IgD-negative memory B cell (primary cell): ENCODE measurements at regions not wholly inside any gene's neighbourhood (a gene's known extent, or its start where the extent isn't known, plus 50 kb on each side); places are given as distances from the start of the nearest gene placed in this dataset.

Experiments used
- H3K27ac Mint-ChIP-seq, 3 donors: one replicate each; pipeline ENCODE4 v1.8.0; 2020 to 2022; ENCODE audit warnings: mild to moderate bottlenecking in 3 of 3, mixed read lengths in 3 of 3, moderate library complexity in 1 of 3
- H3K27me3 Mint-ChIP-seq: one replicate; pipeline ENCODE4 v1.8.0; 2021; ENCODE audit warnings: mixed read lengths
- H3K36me3 Mint-ChIP-seq: one replicate; pipeline ENCODE4 v1.8.0; 2020; ENCODE audit warnings: mild to moderate bottlenecking, mixed read lengths
- H3K4me1 Mint-ChIP-seq, 3 donors: one replicate each; pipeline ENCODE4 v1.8.0; 2020 to 2022; ENCODE audit warnings: mixed read lengths in 3 of 3, mild to moderate bottlenecking in 1 of 3
- H3K4me3 Mint-ChIP-seq, 4 donors: one replicate each; pipeline ENCODE4 v1.8.0; 2020 to 2022; ENCODE audit warnings: mild to moderate bottlenecking in 4 of 4, mixed read lengths in 4 of 4, moderate library complexity in 3 of 4
- H3K9me3 Mint-ChIP-seq, 3 donors: one replicate each; pipeline ENCODE4 v1.8.0; 2020 to 2021; ENCODE audit warnings: mixed read lengths in 3 of 3, mild to moderate bottlenecking in 1 of 3

GRCh38 chr3:159209459-159209858 lies 407.6 kb downstream of the MFSD1 start:
- no peaks in the 10 kb centered on the region for H3K36me3 Mint-ChIP-seq
- no peaks in the 10 kb centered on the region for H3K4me1 Mint-ChIP-seq
- no peak overlapping the region for H3K27ac Mint-ChIP-seq
- no peak overlapping the region for H3K4me3 Mint-ChIP-seq
- peaks cover 5% of the 10 kb centered on the region for H3K27me3 Mint-ChIP-seq
- peaks cover 0 to 11% (median 2%) of the 10 kb centered on the region in 3 donors for H3K9me3 Mint-ChIP-seq

DNA sequence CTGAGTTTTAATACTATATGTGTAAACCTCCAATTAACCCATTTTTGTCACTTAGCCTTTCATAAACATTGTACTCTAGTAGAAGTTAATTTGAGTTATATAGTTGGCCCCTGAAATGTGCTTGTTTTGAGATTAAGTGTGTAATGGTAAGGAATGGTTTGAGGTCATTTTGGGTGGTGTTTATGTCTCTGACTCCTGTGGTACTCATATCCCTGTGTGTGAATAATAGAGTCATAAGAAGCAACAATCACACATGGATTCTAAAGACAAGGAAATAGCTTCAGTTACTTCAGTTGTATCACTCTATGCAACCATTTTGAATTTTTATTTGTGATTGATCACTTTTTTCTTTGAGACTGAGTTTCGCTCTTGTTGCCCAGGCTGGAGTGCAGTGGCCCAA lies 408.5 kb downstream of the MFSD1 start:
- H3K27ac Mint-ChIP-seq: no peak overlapping the region
- no peaks in the 10 kb centered on the region for H3K4me1 Mint-ChIP-seq
- peaks cover 0 to 11% (median 3%) of the 10 kb centered on the region in 3 donors for H3K9me3 Mint-ChIP-seq
- peaks cover 5% of the 10 kb centered on the region for H3K27me3 Mint-ChIP-seq
- H3K4me3 Mint-ChIP-seq: no peak overlapping the region
- H3K36me3 Mint-ChIP-seq: no peaks in the 10 kb centered on the region

GRCh38 chr3:159216311-159216710 lies 414.5 kb downstream of the MFSD1 start:
- Mint-ChIP-seq H3K27ac (no peak overlapping the region), H3K36me3 (no peaks in the 10 kb centered on the region), H3K27me3 (peaks cover 6% of the 10 kb centered on the region), H3K9me3 (peaks cover 0 to 2% (median 0%) of the 10 kb centered on the region in 3 donors), H3K4me1 (peaks cover 0 to 2% (median 0%) of the 10 kb centered on the region in 3 donors), H3K4me3 (no peak overlapping the region)

DNA sequence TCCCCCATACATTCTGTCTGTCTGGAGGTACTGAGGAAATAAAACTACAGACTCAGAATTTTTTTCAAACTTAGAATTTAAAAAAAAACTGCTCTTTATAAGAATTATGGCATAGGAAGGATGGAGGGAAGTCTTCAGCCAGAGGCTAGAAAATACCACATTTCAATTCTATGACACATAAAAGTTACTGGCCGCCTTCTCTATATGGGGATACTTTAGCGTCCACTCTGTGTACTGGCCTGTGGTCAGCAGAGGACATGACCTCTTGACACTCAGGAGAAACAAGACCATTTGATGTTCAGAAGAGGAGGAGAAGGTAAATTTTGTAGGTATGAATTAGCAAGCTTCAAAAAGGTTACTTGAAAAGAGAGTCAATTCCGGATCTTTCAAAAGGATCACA lies 417.4 kb downstream of the MFSD1 start:
- Mint-ChIP-seq H3K36me3 (no peaks in the 10 kb centered on the region), H3K27me3 (peaks cover 6% of the 10 kb centered on the region), H3K27ac (no peak overlapping the region), H3K4me3 (no peak overlapping the region), H3K9me3 (peaks cover 0 to 2% (median 0%) of the 10 kb centered on the region in 3 donors), H3K4me1 (peaks cover 0 to 2% (median 0%) of the 10 kb centered on the region in 3 donors)

GRCh38 chr3:159221335-159221734 lies 419.5 kb downstream of the MFSD1 start:
- Mint-ChIP-seq H3K4me1 (peaks cover 0 to 2% (median 0%) of the 10 kb centered on the region in 3 donors), H3K27ac (no peak overlapping the region), H3K4me3 (no peak overlapping the region), H3K9me3 (no peaks in the 10 kb centered on the region), H3K27me3 (peaks cover 6% of the 10 kb centered on the region), H3K36me3 (no peaks in the 10 kb centered on the region)

DNA sequence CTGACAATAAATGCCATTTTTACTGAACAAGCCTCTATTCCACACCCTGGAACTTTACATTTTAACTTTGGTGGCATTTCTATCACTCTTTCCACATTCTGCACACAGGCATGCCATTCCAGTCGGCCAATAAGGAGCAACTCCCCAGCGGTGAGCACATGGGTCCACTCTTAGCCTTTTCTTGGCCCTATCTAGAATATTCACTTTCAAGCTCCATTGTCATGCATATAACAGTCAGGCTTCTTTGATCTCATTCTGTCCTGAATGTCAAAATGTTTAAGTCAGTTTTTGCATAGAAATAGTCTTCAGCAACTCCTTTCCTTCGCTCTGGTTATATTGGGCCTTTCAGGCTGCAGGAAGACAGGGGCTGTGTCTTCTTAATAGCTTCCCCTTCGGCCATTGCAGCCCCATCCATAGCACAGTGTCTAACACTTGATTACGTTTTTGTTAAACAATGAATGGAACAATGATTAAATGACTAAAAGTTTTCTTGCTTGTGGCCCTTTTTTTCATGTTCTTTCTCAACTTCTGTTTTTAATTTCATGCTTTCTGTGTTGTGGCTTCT lies 427.3 kb downstream of the MFSD1 start:
- H3K27ac Mint-ChIP-seq: no peak overlapping the region

DNA sequence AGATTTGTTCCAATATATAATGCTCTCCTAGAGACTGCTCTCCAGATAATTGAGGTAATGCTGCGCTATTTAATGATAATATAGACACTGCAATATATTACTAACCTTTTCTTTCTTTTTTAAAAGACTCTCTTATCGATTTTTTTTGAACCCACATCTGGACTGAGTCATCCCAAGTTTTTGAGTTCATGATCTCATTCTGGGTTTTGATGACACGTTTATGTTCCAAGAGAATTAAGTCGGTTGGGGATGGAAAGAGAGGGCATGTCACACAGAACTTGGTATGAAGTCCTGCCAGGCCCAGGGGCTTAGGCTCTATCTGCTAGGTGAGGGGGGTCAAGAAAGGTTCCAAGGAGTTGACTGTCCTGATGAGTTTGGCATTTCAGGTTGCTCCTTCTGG lies 431.1 kb downstream of the MFSD1 start:
- H3K36me3 Mint-ChIP-seq: peaks cover 3% of the 10 kb centered on the region
- no peak overlapping the region for H3K4me3 Mint-ChIP-seq
- H3K9me3 Mint-ChIP-seq: peaks cover 3 to 6% (median 3%) of the 10 kb centered on the region in 3 donors
- H3K4me1 Mint-ChIP-seq: peaks cover 0 to 7% (median 4%) of the 10 kb centered on the region in 3 donors
- no peak overlapping the region for H3K27ac Mint-ChIP-seq
- peaks cover 11% of the 10 kb centered on the region for H3K27me3 Mint-ChIP-seq

More for the DNA sequence above, 427.3 kb downstream of the MFSD1 start:
- Mint-ChIP-seq H3K27me3 (peaks cover 10% of the 10 kb centered on the region), H3K4me1 (peaks cover 1 to 7% (median 4%) of the 10 kb centered on the region in 3 donors), H3K36me3 (peaks cover 3% of the 10 kb centered on the region), H3K9me3 (peaks cover 3 to 6% (median 3%) of the 10 kb centered on the region in 3 donors), H3K4me3 (no peak overlapping the region)

DNA sequence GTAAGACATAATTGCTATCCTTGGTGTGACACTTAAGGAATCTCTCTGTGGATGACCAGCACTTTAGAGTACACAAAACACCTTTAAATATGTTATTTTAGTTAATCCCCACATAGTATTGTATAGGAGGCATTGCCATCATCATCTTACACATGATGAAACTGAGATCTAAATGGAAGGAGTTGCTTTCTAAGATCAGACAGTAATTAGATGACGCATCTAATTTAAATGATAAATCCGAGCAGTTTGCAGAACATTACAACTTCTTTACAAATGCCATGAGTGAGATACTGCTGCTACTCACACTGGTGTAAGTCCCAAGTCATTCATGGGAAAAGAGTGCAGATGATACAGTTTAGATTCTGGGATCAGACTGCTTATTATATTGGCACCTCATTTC lies 431.9 kb downstream of the MFSD1 start:
- Mint-ChIP-seq H3K36me3 (peaks cover 3% of the 10 kb centered on the region), H3K9me3 (peaks cover 3 to 6% (median 3%) of the 10 kb centered on the region in 3 donors), H3K27ac (no peak overlapping the region), H3K4me1 (peaks cover 2 to 7% (median 4%) of the 10 kb centered on the region in 3 donors), H3K4me3 (no peak overlapping the region), H3K27me3 (peaks cover 11% of the 10 kb centered on the region)

- H3K27ac Mint-ChIP-seq: no peak overlapping the region
- peaks cover 3% of the 10 kb centered on the region for H3K36me3 Mint-ChIP-seq
- peaks cover 2 to 4% (median 4%) of the 10 kb centered on the region in 3 donors for H3K4me1 Mint-ChIP-seq
- no peak overlapping the region for H3K4me3 Mint-ChIP-seq
- H3K9me3 Mint-ChIP-seq: peaks cover 3 to 6% (median 3%) of the 10 kb centered on the region in 3 donors
- peaks cover 13% of the 10 kb centered on the region for H3K27me3 Mint-ChIP-seq
Measured at GRCh38 chr3:159234306-159234705, 432.5 kb downstream of the MFSD1 start.

GRCh38 chr3:159236321-159236720 lies 434.5 kb downstream of the MFSD1 start:
- Mint-ChIP-seq H3K36me3 (peaks cover 3% of the 10 kb centered on the region), H3K27ac (no peak overlapping the region), H3K9me3 (peaks cover 0 to 1% (median 0%) of the 10 kb centered on the region in 3 donors), H3K27me3 (peaks cover 10% of the 10 kb centered on the region), H3K4me3 (no peak overlapping the region), H3K4me1 (peaks cover 0 to 2% (median 0%) of the 10 kb centered on the region in 3 donors)

DNA sequence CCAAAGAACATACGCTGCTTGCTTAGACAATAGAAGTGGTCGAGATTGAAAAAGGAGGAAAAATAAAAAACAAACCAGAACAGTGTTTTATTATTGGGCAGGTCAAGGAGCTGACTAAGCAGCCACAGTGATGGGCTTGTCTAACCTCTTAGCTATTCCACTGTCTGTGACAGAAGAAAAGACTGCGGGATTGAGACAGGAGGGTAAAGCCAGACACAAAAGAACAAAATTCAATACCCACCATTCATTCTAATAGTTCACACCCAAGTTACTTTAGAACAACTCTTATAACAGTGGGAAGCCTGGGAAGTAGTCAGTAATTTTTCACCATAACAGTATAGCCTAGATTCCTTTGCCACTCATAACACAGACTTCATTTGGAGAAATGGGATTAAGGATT lies 435.4 kb downstream of the MFSD1 start:
- peaks cover 0 to 2% (median 0%) of the 10 kb centered on the region in 3 donors for H3K4me1 Mint-ChIP-seq
- peaks cover 0 to 1% (median 0%) of the 10 kb centered on the region in 3 donors for H3K9me3 Mint-ChIP-seq
- H3K36me3 Mint-ChIP-seq: no peaks in the 10 kb centered on the region
- peaks cover 9% of the 10 kb centered on the region for H3K27me3 Mint-ChIP-seq
- H3K27ac Mint-ChIP-seq: no peak overlapping the region
- no peak overlapping the region for H3K4me3 Mint-ChIP-seq

DNA sequence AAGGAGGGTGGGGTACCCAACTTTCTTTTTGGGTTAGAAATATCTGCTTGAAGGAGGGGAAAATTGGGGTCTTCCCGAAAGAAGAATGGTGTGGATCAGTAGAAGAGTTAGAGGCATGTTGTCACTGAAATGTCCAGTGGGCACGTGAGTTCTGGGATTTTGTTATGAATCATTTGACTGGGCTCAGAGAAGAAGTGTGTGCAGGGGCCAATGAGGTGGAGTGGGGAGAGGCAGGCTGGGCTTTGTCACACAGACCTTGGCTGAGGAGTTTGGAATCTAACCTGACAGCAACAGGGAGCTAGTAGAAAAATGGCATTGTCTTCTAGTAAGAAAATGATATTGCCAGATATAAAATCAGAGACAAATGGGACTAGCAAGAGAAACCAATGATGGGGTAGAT lies 436.8 kb downstream of the MFSD1 start:
- Mint-ChIP-seq H3K9me3 (no peaks in the 10 kb centered on the region), H3K4me1 (peaks cover 0 to 2% (median 0%) of the 10 kb centered on the region in 3 donors), H3K27me3 (peaks cover 3% of the 10 kb centered on the region), H3K4me3 (no peak overlapping the region), H3K27ac (no peak overlapping the region), H3K36me3 (no peaks in the 10 kb centered on the region)

- H3K27ac Mint-ChIP-seq: no peak overlapping the region
- H3K9me3 Mint-ChIP-seq: no peaks in the 10 kb centered on the region
- H3K27me3 Mint-ChIP-seq: peaks cover 3% of the 10 kb centered on the region
- no peak overlapping the region for H3K4me3 Mint-ChIP-seq
- H3K36me3 Mint-ChIP-seq: no peaks in the 10 kb centered on the region
- H3K4me1 Mint-ChIP-seq: peaks cover 0 to 2% (median 0%) of the 10 kb centered on the region in 3 donors
Measured at GRCh38 chr3:159239059-159239458, 437.2 kb downstream of the MFSD1 start.

DNA sequence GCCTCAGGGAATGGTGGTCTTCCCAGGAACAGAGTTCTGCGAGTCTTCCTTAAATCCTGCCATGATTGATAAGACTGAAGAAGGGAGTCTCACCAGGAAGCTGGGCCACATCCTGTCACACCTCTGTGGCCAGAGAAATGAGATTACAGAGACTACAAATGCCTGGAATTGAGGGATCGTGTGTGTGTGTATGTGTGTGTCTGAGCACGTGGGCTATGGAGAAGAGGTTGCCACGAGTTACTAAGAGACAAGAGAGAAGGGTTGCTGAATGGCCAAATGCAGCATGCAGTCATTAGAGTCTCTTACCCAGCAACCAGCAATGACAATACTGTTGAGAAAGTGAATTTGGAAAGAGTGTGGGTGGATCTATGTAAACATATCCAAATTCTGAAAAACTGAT lies 443.1 kb downstream of the MFSD1 start:
- Mint-ChIP-seq H3K36me3 (no peaks in the 10 kb centered on the region), H3K27ac (no peak overlapping the region), H3K9me3 (no peaks in the 10 kb centered on the region), H3K4me3 (no peak overlapping the region), H3K27me3 (no peaks in the 10 kb centered on the region), H3K4me1 (no peaks in the 10 kb centered on the region)

- no peaks in the 10 kb centered on the region for H3K27me3 Mint-ChIP-seq
- no peaks in the 10 kb centered on the region for H3K4me1 Mint-ChIP-seq
- H3K27ac Mint-ChIP-seq: no peak overlapping the region
- no peaks in the 10 kb centered on the region for H3K9me3 Mint-ChIP-seq
- H3K4me3 Mint-ChIP-seq: no peak overlapping the region
- no peaks in the 10 kb centered on the region for H3K36me3 Mint-ChIP-seq
Measured at GRCh38 chr3:159245871-159246270, 444.0 kb downstream of the MFSD1 start.

DNA sequence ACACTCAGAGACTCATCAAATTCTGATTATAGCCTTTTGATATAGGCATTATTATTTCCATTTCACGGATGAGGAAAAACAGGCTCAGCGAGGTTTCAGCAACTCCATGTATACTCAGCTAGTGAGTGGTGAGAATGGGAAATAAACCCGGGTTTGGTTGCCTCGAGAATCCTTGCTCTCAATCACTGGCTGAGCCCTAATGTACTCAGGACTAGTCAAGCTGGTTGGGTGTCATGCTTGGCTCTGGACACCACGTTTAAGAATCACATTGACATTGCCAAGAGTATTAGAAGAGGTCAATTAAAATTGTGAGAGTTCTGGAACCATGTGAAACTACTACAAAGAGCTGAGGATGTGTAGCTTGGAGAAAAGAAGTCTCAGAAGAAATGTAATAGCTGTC lies 444.5 kb downstream of the MFSD1 start:
- H3K4me3 Mint-ChIP-seq: peak overlapping the region in 1 of 4 donors; percentile 13

More for the DNA sequence above, 444.5 kb downstream of the MFSD1 start:
- Mint-ChIP-seq H3K4me1 (peaks cover 0 to 2% (median 0%) of the 10 kb centered on the region in 3 donors), H3K36me3 (no peaks in the 10 kb centered on the region), H3K27ac (no peak overlapping the region), H3K9me3 (peaks cover 0 to 1% (median 0%) of the 10 kb centered on the region in 3 donors), H3K27me3 (no peaks in the 10 kb centered on the region)
